ENCODE measurements at regions not wholly inside any gene's neighbourhood (a gene's known extent, or its start where the extent isn't known, plus 50 kb on each side); places are given as distances from the start of the nearest gene placed in this dataset.

- H3K9me3 ChIP-seq (ENCODE audit: low read depth, low read length, poor library complexity, severe bottlenecking), result no peaks in the 10 kb centered on the region
- POLR2A ChIA-PET (ENCODE audit: low non-redundant PET), result no interaction called here
- no peaks in the 10 kb centered on the region for H3K4me1 ChIP-seq (ENCODE audit: insufficient read depth, low read length, poor library complexity, severe bottlenecking)
- no peak overlapping the region for H3K27ac ChIP-seq (ENCODE audit: low read depth, low read length, poor library complexity, severe bottlenecking)
- H3K4me3 ChIP-seq (ENCODE audit: low read depth, low read length, poor library complexity, severe bottlenecking), result no peak overlapping the region
- TF ChIP-seq EZH2 (IDR thresholded peaks at IDR 0.05; ENCODE audit: borderline replicate concordance, low read depth, low read length, poor library complexity, severe bottlenecking) (no peak), CTCF (conservative IDR thresholded peaks at IDR 0.05; ENCODE audit: low read depth, low read length) (no peak)
- no TSS peak for BruUV-seq (replicated peaks)
- intact Hi-C loops (cut with micrococcal nuclease; ENCODE audit: unreplicated experiment), result no loop called here
- no peaks in the 10 kb centered on the region for H3K27me3 ChIP-seq (replicated peaks; ENCODE audit: insufficient read depth, low read depth, low read length, poor library complexity)
- no peak for DNase-seq (ENCODE audit: low spot score)
- CTCF ChIA-PET, result no interaction called here
- H3K36me3 ChIP-seq (ENCODE audit: insufficient read depth, low read length, poor library complexity, severe bottlenecking), result no peaks in the 10 kb centered on the region
Measured at GRCh38 chr1:168871531-168871930, 142.5 kb upstream of the DPT start.

DNA sequence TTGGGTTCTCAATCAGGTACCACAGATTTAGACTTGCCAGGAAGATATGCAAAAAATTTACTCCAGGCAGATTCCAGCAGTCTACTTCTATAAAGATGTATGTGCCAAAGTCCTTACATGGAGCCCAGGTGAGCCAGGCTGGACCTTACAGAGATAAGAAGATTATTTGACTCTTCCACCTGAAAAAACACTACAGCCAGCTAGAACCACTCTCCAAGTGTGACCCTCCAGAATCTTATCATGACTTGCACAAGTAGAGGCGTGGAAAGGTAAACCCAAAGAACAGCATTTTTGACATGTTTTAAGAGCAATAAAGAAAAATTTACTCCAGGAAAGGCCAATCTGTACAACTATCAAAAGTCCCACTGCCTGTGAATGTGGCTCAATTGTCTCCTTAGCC, 146.8 kb upstream of the DPT start:
- Histone ChIP-seq H3K4me3 (ENCODE audit: low read depth, low read length, poor library complexity, severe bottlenecking) (no peak overlapping the region), H3K36me3 (ENCODE audit: insufficient read depth, low read length, poor library complexity, severe bottlenecking) (no peaks in the 10 kb centered on the region), H3K27ac (ENCODE audit: low read depth, low read length, poor library complexity, severe bottlenecking) (no peak overlapping the region), H3K4me1 (ENCODE audit: insufficient read depth, low read length, poor library complexity, severe bottlenecking) (no peaks in the 10 kb centered on the region), H3K27me3 (replicated peaks; ENCODE audit: insufficient read depth, low read depth, low read length, poor library complexity) (no peaks in the 10 kb centered on the region), H3K9me3 (ENCODE audit: low read depth, low read length, poor library complexity, severe bottlenecking) (no peaks in the 10 kb centered on the region)
- ChIA-PET POLR2A (ENCODE audit: low non-redundant PET) (no interaction called here), CTCF (no interaction called here)
- intact Hi-C loops (cut with micrococcal nuclease; ENCODE audit: unreplicated experiment), result no loop called here
- no peak for DNase-seq (ENCODE audit: low spot score)
- no peak for TF ChIP-seq CTCF (conservative IDR thresholded peaks at IDR 0.05; ENCODE audit: low read depth, low read length)
- no peak for TF ChIP-seq EZH2 (IDR thresholded peaks at IDR 0.05; ENCODE audit: borderline replicate concordance, low read depth, low read length, poor library complexity, severe bottlenecking)
- no TSS peak for BruUV-seq (replicated peaks)

DNA sequence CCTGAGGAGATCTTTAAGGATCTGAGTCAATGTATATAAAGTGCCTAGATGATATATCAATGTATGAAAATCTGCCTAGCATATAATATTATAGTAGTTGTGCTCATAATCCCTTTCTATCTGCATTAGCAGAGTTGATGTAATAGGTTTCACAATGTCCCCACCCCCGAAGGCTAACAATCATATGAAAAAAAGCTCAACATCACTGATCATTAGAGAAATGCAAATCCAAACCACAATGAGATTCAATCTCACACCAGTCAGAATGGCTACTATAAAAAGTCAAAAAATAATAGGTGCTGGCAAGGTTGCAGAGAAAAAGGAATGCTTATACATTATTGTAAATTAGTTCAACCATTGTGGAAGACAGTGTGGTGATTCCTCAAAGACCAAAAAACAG, 147.8 kb upstream of the DPT start:
- Histone ChIP-seq H3K9me3 (ENCODE audit: low read depth, low read length, poor library complexity, severe bottlenecking) (no peaks in the 10 kb centered on the region), H3K4me3 (ENCODE audit: low read depth, low read length, poor library complexity, severe bottlenecking) (no peak overlapping the region), H3K4me1 (ENCODE audit: insufficient read depth, low read length, poor library complexity, severe bottlenecking) (no peaks in the 10 kb centered on the region), H3K27ac (ENCODE audit: low read depth, low read length, poor library complexity, severe bottlenecking) (no peak overlapping the region), H3K36me3 (ENCODE audit: insufficient read depth, low read length, poor library complexity, severe bottlenecking) (no peaks in the 10 kb centered on the region), H3K27me3 (replicated peaks; ENCODE audit: insufficient read depth, low read depth, low read length, poor library complexity) (no peaks in the 10 kb centered on the region)
- no TSS peak for BruUV-seq (replicated peaks)
- TF ChIP-seq EZH2 (IDR thresholded peaks at IDR 0.05; ENCODE audit: borderline replicate concordance, low read depth, low read length, poor library complexity, severe bottlenecking) (no peak), CTCF (conservative IDR thresholded peaks at IDR 0.05; ENCODE audit: low read depth, low read length) (no peak)
- intact Hi-C loops (cut with micrococcal nuclease; ENCODE audit: unreplicated experiment), result no loop called here
- ChIA-PET CTCF (no interaction called here), POLR2A (ENCODE audit: low non-redundant PET) (no interaction called here)
- DNase-seq (ENCODE audit: low spot score), result no peak
